ENCODE measurements at regions not wholly inside any gene's neighbourhood (a gene's known extent, or its start where the extent isn't known, plus 50 kb on each side); places are given as distances from the start of the nearest gene placed in this dataset.
"Not testable (repeated sequence)": the region's sequence is repeated elsewhere in the genome, so short reads cannot be mapped to it uniquely, and the experiment has no call there.

- no peak for DNase-seq (ENCODE audit: low spot score)
- POLR2A ChIA-PET (ENCODE audit: low non-redundant PET): no interaction called here
- no peak overlapping the region for H3K27ac ChIP-seq
- TF ChIP-seq CTCF (conservative IDR thresholded peaks at IDR 0.05; ENCODE audit: low read depth): no peak
- CTCF ChIA-PET: no interaction called here
Observed at GRCh38 chr3:20376665-20377217, 190.7 kb upstream of the SGO1 start.

GRCh38 chr3:20375302-20375701, 189.3 kb upstream of the SGO1 start:
- no peak for DNase-seq (ENCODE audit: low spot score)
- H3K27ac ChIP-seq: no peak overlapping the region
- POLR2A ChIA-PET (ENCODE audit: low non-redundant PET): no interaction called here
- CTCF ChIA-PET: no interaction called here
- TF ChIP-seq CTCF (conservative IDR thresholded peaks at IDR 0.05; ENCODE audit: low read depth): no peak

GRCh38 chr3:20370273-20371063, 184.5 kb upstream of the SGO1 start:
- CTCF ChIA-PET; DNase-seq (ENCODE audit: low spot score); H3K27ac ChIP-seq; POLR2A ChIA-PET (ENCODE audit: low non-redundant PET): not testable (repeated sequence)

- no peak overlapping the region for H3K27ac ChIP-seq
- POLR2A ChIA-PET (ENCODE audit: low non-redundant PET): no interaction called here
- no peak for DNase-seq (ENCODE audit: low spot score)
- no peak for TF ChIP-seq CTCF (conservative IDR thresholded peaks at IDR 0.05; ENCODE audit: low read depth)
- CTCF ChIA-PET: no interaction called here
Observed at GRCh38 chr3:20361000-20361399, 175.0 kb upstream of the SGO1 start.

GRCh38 chr3:20353286-20353685, 167.3 kb upstream of the SGO1 start:
- TF ChIP-seq CTCF (conservative IDR thresholded peaks at IDR 0.05; ENCODE audit: low read depth): no peak
- ChIA-PET POLR2A (ENCODE audit: low non-redundant PET) (no interaction called here), CTCF (no interaction called here)
- H3K27ac ChIP-seq: no peak overlapping the region
- DNase-seq (ENCODE audit: low spot score): no peak

GRCh38 chr3:20352546-20353179, 166.7 kb upstream of the SGO1 start:
- TF ChIP-seq CTCF (conservative IDR thresholded peaks at IDR 0.05; ENCODE audit: low read depth): no peak
- ChIA-PET POLR2A (ENCODE audit: low non-redundant PET) (no interaction called here), CTCF (no interaction called here)
- no peak overlapping the region for H3K27ac ChIP-seq
- no peak for DNase-seq (ENCODE audit: low spot score)

- TF ChIP-seq CTCF (conservative IDR thresholded peaks at IDR 0.05; ENCODE audit: low read depth): no peak
- POLR2A ChIA-PET (ENCODE audit: low non-redundant PET): no interaction called here
- no peak for DNase-seq (ENCODE audit: low spot score)
- CTCF ChIA-PET: no interaction called here
- no peak overlapping the region for H3K27ac ChIP-seq
Observed at GRCh38 chr3:20350449-20350848, 164.4 kb upstream of the SGO1 start.
